ENCODE measurements at regions not wholly inside any gene's neighbourhood (a gene's known extent, or its start where the extent isn't known, plus 50 kb on each side); places are given as distances from the start of the nearest gene placed in this dataset.

GRCh38 chr16:86673956-86674453 lies 95.7 kb downstream of the FOXL1 start:
- no peak for TF ChIP-seq EZH2 (IDR thresholded peaks at IDR 0.05; ENCODE audit: low read length, missing control alignments)
- TF ChIP-seq, protein P1, sequence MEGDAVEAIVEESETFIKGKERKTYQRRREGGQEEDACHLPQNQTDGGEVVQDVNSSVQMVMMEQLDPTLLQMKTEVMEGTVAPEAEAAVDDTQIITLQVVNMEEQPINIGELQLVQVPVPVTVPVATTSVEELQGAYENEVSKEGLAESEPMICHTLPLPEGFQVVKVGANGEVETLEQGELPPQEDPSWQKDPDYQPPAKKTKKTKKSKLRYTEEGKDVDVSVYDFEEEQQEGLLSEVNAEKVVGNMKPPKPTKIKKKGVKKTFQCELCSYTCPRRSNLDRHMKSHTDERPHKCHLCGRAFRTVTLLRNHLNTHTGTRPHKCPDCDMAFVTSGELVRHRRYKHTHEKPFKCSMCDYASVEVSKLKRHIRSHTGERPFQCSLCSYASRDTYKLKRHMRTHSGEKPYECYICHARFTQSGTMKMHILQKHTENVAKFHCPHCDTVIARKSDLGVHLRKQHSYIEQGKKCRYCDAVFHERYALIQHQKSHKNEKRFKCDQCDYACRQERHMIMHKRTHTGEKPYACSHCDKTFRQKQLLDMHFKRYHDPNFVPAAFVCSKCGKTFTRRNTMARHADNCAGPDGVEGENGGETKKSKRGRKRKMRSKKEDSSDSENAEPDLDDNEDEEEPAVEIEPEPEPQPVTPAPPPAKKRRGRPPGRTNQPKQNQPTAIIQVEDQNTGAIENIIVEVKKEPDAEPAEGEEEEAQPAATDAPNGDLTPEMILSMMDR (conservative IDR thresholded peaks at IDR 0.05 in 1 of 2, IDR thresholded peaks at IDR 0.05 in 1 of 2; ENCODE audit: low read depth in 1 of 2, low read length in 2 of 2): no peak
